H1 (cell line): ENCODE measurements at regions not wholly inside any gene's neighbourhood (a gene's known extent, or its start where the extent isn't known, plus 50 kb on each side); places are given as distances from the start of the nearest gene placed in this dataset.

Source experiments
- CTCF ChIA-PET: fragments of 300-600 bp; sonication (Branson Sonifier 250); formaldehyde crosslinking; loops from one replicate; lab custom pipeline; 2021; ENCODE audit not compliant: partially characterized antibody; lab: Charles Lee
- POLR2A ChIA-PET: fragments of 300-600 bp; sonication (Branson Sonifier 250); formaldehyde crosslinking; loops from one replicate; lab custom pipeline; 2021; ENCODE audit warnings: inconsistent platforms; ENCODE audit not compliant: partially characterized antibody; lab: Charles Lee
- DNase-seq, 2 experiments: peaks; one replicate each; pipeline versions ENCODE4 v3.0.0 to v3.0.0-alpha.2; 2010 to 2022; ENCODE audit warnings: low spot score in 2 of 2, low read depth in 1 of 2, mixed read lengths in 1 of 2
- FAIRE-seq: peaks from 2 replicates; lab custom pipeline; 2011; peaks lifted over from hg19 to GRCh38; lab: Jason Lieb, UNC
- H2AFZ ChIP-seq: 2 replicates; pipeline ENCODE4 v1.8.1; 2012; ENCODE audit warnings: low read length, inconsistent platforms
- H2AK5ac ChIP-seq: 2 replicates; pipeline ENCODE4 v1.6.1; 2013; ENCODE audit warnings: low read depth, low read length
- H2BK120ac ChIP-seq: replicated peaks from 2 replicates; pipeline ENCODE3; 2013; ENCODE audit warnings: low read depth, low read length, inconsistent platforms
- H2BK12ac ChIP-seq: 2 replicates; pipeline ENCODE4 v1.6.1; 2013; ENCODE audit warnings: low read depth, low read length
- H2BK15ac ChIP-seq: 2 replicates; pipeline ENCODE4 v1.6.1; 2013; ENCODE audit warnings: low read length
- H2BK20ac ChIP-seq: 2 replicates; pipeline ENCODE4 v1.6.1; 2013; ENCODE audit warnings: low read length
- H2BK5ac ChIP-seq: 2 replicates; pipeline ENCODE4 v1.6.1; 2013; ENCODE audit warnings: low read depth, low read length
- H3K14ac ChIP-seq: 2 replicates; pipeline ENCODE4 v1.6.1; 2013; ENCODE audit warnings: inconsistent platforms; ENCODE audit not compliant: insufficient read length
- H3K18ac ChIP-seq: 2 replicates; pipeline ENCODE4 v1.6.1; 2013; ENCODE audit warnings: low read length; ENCODE audit errors: extremely low read depth
- H3K23ac ChIP-seq: 2 replicates; pipeline ENCODE4 v1.6.1; 2013; ENCODE audit warnings: inconsistent platforms; ENCODE audit not compliant: insufficient read length
- H3K23me2 ChIP-seq: 2 replicates; pipeline ENCODE4 v1.6.1; 2013; ENCODE audit warnings: low read depth, low read length
- H3K27ac ChIP-seq: 2 replicates; pipeline ENCODE4 v1.6.1; 2011; ENCODE audit warnings: low read depth, low read length, inconsistent platforms
- H3K27me3 ChIP-seq, 4 experiments: replicated peaks in 1 of 4; 1 replicate in 1 of 4; 2 replicates in 3 of 4; pipeline versions ENCODE4 v1.6.1 to v1.8.1; 2011 to 2013; ENCODE audit warnings: low read length in 3 of 4, mild to moderate bottlenecking in 3 of 4, inconsistent platforms in 2 of 4, mixed read lengths in 2 of 4, moderate library complexity in 1 of 4; ENCODE audit not compliant: control insufficient read depth in 3 of 4, insufficient read depth in 3 of 4; ENCODE audit errors: extremely low read depth in 1 of 4
- H3K36me3 ChIP-seq, 4 experiments: 2 replicates each; pipeline versions ENCODE4 v1.6.1 to v1.8.1; 2011 to 2013; ENCODE audit warnings: mild to moderate bottlenecking in 4 of 4, low read length in 3 of 4, moderate library complexity in 2 of 4, control low read depth in 1 of 4, inconsistent platforms in 1 of 4; ENCODE audit not compliant: insufficient read depth in 4 of 4, control insufficient read depth in 2 of 4
- H3K4ac ChIP-seq: replicated peaks from 2 replicates; pipeline ENCODE3; 2013; ENCODE audit warnings: low read length, low read depth, mixed read lengths, inconsistent platforms; ENCODE audit not compliant: insufficient read length
- H3K4me1 ChIP-seq, 4 experiments: replicated peaks in 1 of 4; 1 replicate in 1 of 4; 2 replicates in 3 of 4; pipeline versions ENCODE4 v1.6.1 to v1.8.1; 2011 to 2013; ENCODE audit warnings: low read length in 3 of 4, inconsistent platforms in 2 of 4, mixed read lengths in 1 of 4; ENCODE audit not compliant: insufficient read depth in 4 of 4, control insufficient read depth in 3 of 4
- H3K4me2 ChIP-seq, 2 experiments: 2 replicates each; pipeline versions ENCODE4 v1.6.1 to v1.8.1; 2011 to 2013; ENCODE audit warnings: low read depth in 2 of 2, low read length in 2 of 2, control low read depth in 1 of 2, inconsistent platforms in 1 of 2, mild to moderate bottlenecking in 1 of 2; ENCODE audit not compliant: insufficient read depth in 1 of 2
- H3K4me3 ChIP-seq, 4 experiments: fragments of 200-600, 300-600 bp in 1 of 4; sonication (generic), shearing (Covaris generic), sonication (Bioruptor Twin) in 1 of 4; 2 replicates each; pipeline versions ENCODE4 v1.5.1 to v1.8.1; 2011 to 2016; ENCODE audit warnings: low read length in 4 of 4, low read depth in 3 of 4, control low read depth in 2 of 4, inconsistent platforms in 2 of 4, mild to moderate bottlenecking in 2 of 4, mixed read lengths in 1 of 4, moderate library complexity in 1 of 4; ENCODE audit not compliant: insufficient read depth in 2 of 4; ENCODE audit errors: extremely low read depth in 1 of 4
- H3K56ac ChIP-seq: replicated peaks from 2 replicates; pipeline ENCODE3; 2013; ENCODE audit warnings: low read depth, mild to moderate bottlenecking, mixed read lengths, low read length, inconsistent platforms; ENCODE audit not compliant: insufficient read length
- H3K79me1 ChIP-seq: 2 replicates; pipeline ENCODE4 v1.6.1; 2013; ENCODE audit warnings: low read depth, low read length, control low read depth
- H3K79me2 ChIP-seq, 2 experiments: 2 replicates each; pipeline versions ENCODE4 v1.6.1 to v1.8.1; 2012 to 2013; ENCODE audit warnings: low read length in 2 of 2, mild to moderate bottlenecking in 2 of 2, inconsistent platforms in 1 of 2; ENCODE audit not compliant: insufficient read depth in 2 of 2, control insufficient read depth in 1 of 2
- H3K9ac ChIP-seq, 4 experiments: replicated peaks in 1 of 4; 1 replicate in 1 of 4; 2 replicates in 3 of 4; pipeline versions ENCODE4 v1.6.1 to v1.8.1; 2011 to 2013; ENCODE audit warnings: low read depth in 3 of 4, low read length in 3 of 4, control low read depth in 2 of 4, mild to moderate bottlenecking in 2 of 4, moderate library complexity in 2 of 4, inconsistent platforms in 1 of 4; ENCODE audit errors: extremely low read depth in 1 of 4
- H3K9me3 ChIP-seq, 2 experiments: 2 replicates each; pipeline versions ENCODE4 v1.6.1 to v1.8.1; 2012 to 2013; ENCODE audit warnings: mild to moderate bottlenecking in 2 of 2, moderate library complexity in 2 of 2, control low read depth in 1 of 2, inconsistent platforms in 1 of 2, low read depth in 1 of 2, low read length in 1 of 2, mixed read lengths in 1 of 2; ENCODE audit not compliant: insufficient read depth in 2 of 2
- H4K20me1 ChIP-seq, 2 experiments: replicated peaks in 1 of 2; 2 replicates each; pipeline versions ENCODE3 to v1.8.1; 2011 to 2013; ENCODE audit warnings: inconsistent platforms in 2 of 2, low read length in 2 of 2, mild to moderate bottlenecking in 1 of 2; ENCODE audit not compliant: insufficient read depth in 2 of 2, control insufficient read depth in 1 of 2
- H4K5ac ChIP-seq: 2 replicates; pipeline ENCODE4 v1.6.1; 2013; ENCODE audit warnings: low read length, low read depth, mixed read lengths, inconsistent platforms; ENCODE audit not compliant: insufficient read length
- H4K8ac ChIP-seq: 2 replicates; pipeline ENCODE4 v1.8.0; 2013; ENCODE audit warnings: mild to moderate bottlenecking, moderate library complexity, low read length, inconsistent platforms; ENCODE audit not compliant: insufficient read depth; ENCODE audit errors: extremely low read depth
- H4K91ac ChIP-seq: replicated peaks from 2 replicates; pipeline ENCODE3; 2013; ENCODE audit warnings: low read length, mixed read lengths, inconsistent platforms; ENCODE audit not compliant: insufficient read length
- CBX8 ChIP-seq: fragments of 300-800, 300-1000 bp; sonication (generic); IDR thresholded peaks from 2 replicates; pipeline ENCODE4 v1.7.1; 2016; ENCODE audit warnings: low read depth, low read length, borderline replicate concordance
- CHD2 ChIP-seq: IDR thresholded peaks from 2 replicates; pipeline ENCODE4 v1.6.1; 2012; ENCODE audit warnings: low read length, improper control_type of control experiment
- KDM5A ChIP-seq: fragments of 200-600 bp; IDR thresholded peaks from 2 replicates; pipeline ENCODE4 v1.7.1; 2012; ENCODE audit warnings: mild to moderate bottlenecking, low read length, inconsistent platforms, mixed read lengths
- MAX ChIP-seq: IDR thresholded peaks from 2 replicates; pipeline ENCODE4 v1.6.1; 2012; ENCODE audit warnings: inconsistent platforms
- NANOG ChIP-seq: IDR thresholded peaks from 2 replicates; pipeline ENCODE4 v1.6.1; 2011; ENCODE audit warnings: low read length, low read depth, mild to moderate bottlenecking, inconsistent platforms; ENCODE audit not compliant: insufficient read depth, poor library complexity, severe bottlenecking
- NRF1 ChIP-seq: IDR thresholded peaks from 2 replicates; pipeline ENCODE4 v1.6.1; 2011; ENCODE audit warnings: mild to moderate bottlenecking, low read depth, low read length, improper control_type of control experiment
- POLR2AphosphoS5 ChIP-seq: IDR thresholded peaks from 2 replicates; pipeline ENCODE4 v1.6.1; 2011; ENCODE audit warnings: low read depth, low read length
- RNF2 ChIP-seq: fragments of 200-900, 300-1000 bp; sonication (generic); IDR thresholded peaks from 2 replicates; pipeline ENCODE4 v1.7.1; 2016; ENCODE audit warnings: borderline replicate concordance, low read depth, mild to moderate bottlenecking, antibody characterized with exemption, low read length; ENCODE audit not compliant: poor library complexity, severe bottlenecking; ENCODE audit errors: missing control alignments
- SAP30 ChIP-seq: fragments of 300-600 bp; sonication (generic); IDR thresholded peaks from 2 replicates; pipeline ENCODE4 v1.7.1; 2012; ENCODE audit warnings: low read length, moderate library complexity, mild to moderate bottlenecking, inconsistent platforms; ENCODE audit not compliant: insufficient read depth, insufficient replicate concordance
- SP2 ChIP-seq: IDR thresholded peaks from 2 replicates; pipeline ENCODE4 v1.6.1; 2012; ENCODE audit warnings: mild to moderate bottlenecking, low read length, inconsistent platforms
- TAF1 ChIP-seq: IDR thresholded peaks from 2 replicates; pipeline ENCODE4 v1.6.1; 2011; ENCODE audit warnings: mild to moderate bottlenecking, low read depth, low read length
- TAF7 ChIP-seq: optimal IDR thresholded peaks from 2 replicates; pipeline ENCODE3; 2011; ENCODE audit warnings: low read depth, mild to moderate bottlenecking, inconsistent platforms, low read length, moderate library complexity, borderline replicate concordance
- TEAD4 ChIP-seq: IDR thresholded peaks from 2 replicates; pipeline ENCODE4 v1.6.1; 2012; ENCODE audit warnings: low read depth, low read length, inconsistent platforms, mixed read lengths
- WGBS, 2 experiments: shearing (Covaris generic) in 1 of 2; methylation state at CpG; one replicate each; pipeline versions ENCODE4 v1.1.6 to v1.1.7; 2013 to 2015; ENCODE audit warnings: low lambda C conversion rate in 2 of 2, mixed read lengths in 2 of 2, inconsistent platforms in 1 of 2, low coverage in 1 of 2, missing lambda C conversion rate in 1 of 2; ENCODE audit not compliant: insufficient replicate concordance in 2 of 2, insufficient coverage in 1 of 2, insufficient read length in 1 of 2; ENCODE audit errors: extremely low coverage in 1 of 2, missing lambda C conversion rate in 1 of 2; 5-methylcytosine and 5-hydroxymethylcytosine counted together

- Histone ChIP-seq H3K27me3 (no peaks in the 10 kb centered on the region), H2BK20ac (no peak overlapping the region), H3K79me2 (no peaks in the 10 kb centered on the region), H3K23ac (no peak overlapping the region), H3K4me1 (no peaks in the 10 kb centered on the region), H3K9ac (no peak overlapping the region), H3K27ac (no peak overlapping the region), H2AFZ (no peak overlapping the region), H2BK12ac (no peak overlapping the region), H4K91ac (no peak overlapping the region), H4K5ac (no peak overlapping the region), H3K79me1 (no peaks in the 10 kb centered on the region), H2AK5ac (no peak overlapping the region), H3K4me3 (no peak overlapping the region), H3K14ac (no peak overlapping the region), H3K4me2 (no peak overlapping the region), H2BK5ac (no peak overlapping the region), H3K23me2 (no peaks in the 10 kb centered on the region), H4K8ac (no peak overlapping the region), H2BK120ac (no peak overlapping the region), H3K56ac (no peak overlapping the region), H2BK15ac (no peak overlapping the region), H3K18ac (no peak overlapping the region), H3K9me3 (no peaks in the 10 kb centered on the region), H3K36me3 (no peaks in the 10 kb centered on the region), H4K20me1 (no peaks in the 10 kb centered on the region), H3K4ac (no peak overlapping the region)
- no peak for DNase-seq
- FAIRE-seq, result no peak
- ChIA-PET POLR2A (no interaction called here), CTCF (no interaction called here)
- 90% methylated on average over 4 of the region's 4 CpGs; no CpG with 5 or more reads in 1 of the 2 experiments for WGBS, 2 experiments
- TF ChIP-seq SAP30, result no peak
- TF ChIP-seq CHD2, result no peak
- TF ChIP-seq MAX, result no peak
- no peak for TF ChIP-seq TAF7
- TF ChIP-seq KDM5A, result no peak
- no peak for TF ChIP-seq POLR2AphosphoS5
- TF ChIP-seq TEAD4, result no peak
- TF ChIP-seq RNF2, result no peak
- TF ChIP-seq TAF1, result no peak
- no peak for TF ChIP-seq NANOG
- TF ChIP-seq CBX8, result no peak
- TF ChIP-seq NRF1, result no peak
- no peak for TF ChIP-seq SP2
Observed at GRCh38 chr4:136557396-136557795, 974.9 kb downstream of the PCDH18 start.
